SK-N-SH treated with all-trans-retinoic acid at 6 μM for 48 hours (cell line): ENCODE measurements at regions not wholly inside any gene's neighbourhood (a gene's known extent, or its start where the extent isn't known, plus 50 kb on each side); places are given as distances from the start of the nearest gene placed in this dataset.

ENCODE experiments used
- ATAC-seq: fragments of 200-7000 bp; cut with Tn5 transposase; 3 replicates; pipeline ENCODE4 v1.9.1; 2020; ENCODE audit warnings: mild to moderate bottlenecking, moderate library complexity
- ARNTL ChIP-seq: fragments of 450-650 bp; formaldehyde crosslinking; IDR thresholded peaks from 2 replicates; pipeline ENCODE4 v1.5.0; 2020; ENCODE audit warnings: low read depth, mild to moderate bottlenecking, moderate library complexity, borderline replicate concordance
- BACH2 ChIP-seq: fragments of 250-450 bp; sonication (Bioruptor Pico); IDR thresholded peaks from 2 replicates; pipeline ENCODE4 v1.9.0; 2021; ENCODE audit warnings: mild to moderate bottlenecking, borderline replicate concordance
- CREB5 ChIP-seq: fragments of 250-450 bp; sonication (Bioruptor Pico); IDR thresholded peaks from 2 replicates; pipeline ENCODE4 v1.5.1; 2020; ENCODE audit warnings: low read depth, mild to moderate bottlenecking, moderate library complexity
- CSDC2 ChIP-seq: fragments of 250-450 bp; sonication (Bioruptor Pico); IDR thresholded peaks from 2 replicates; pipeline ENCODE4 v1.5.0; 2020; ENCODE audit warnings: mild to moderate bottlenecking, moderate library complexity
- CSRNP3 ChIP-seq: fragments of 250-450 bp; sonication (Bioruptor Pico); IDR thresholded peaks from 2 replicates; pipeline ENCODE4 v1.5.1; 2021; ENCODE audit warnings: mild to moderate bottlenecking, moderate library complexity
- ESRRG ChIP-seq: fragments of 250-450 bp; sonication (Bioruptor Pico); IDR thresholded peaks from 2 replicates; pipeline ENCODE4 v1.6.1; 2021; ENCODE audit warnings: mild to moderate bottlenecking
- GLIS3 ChIP-seq: fragments of 250-450 bp; sonication (Bioruptor Pico); IDR thresholded peaks from 2 replicates; pipeline ENCODE4 v1.5.0; 2020; ENCODE audit warnings: mild to moderate bottlenecking, moderate library complexity
- OSR1 ChIP-seq: fragments of 250-450 bp; sonication (Bioruptor Pico); IDR thresholded peaks from 2 replicates; pipeline ENCODE4 v1.8.0; 2022; ENCODE audit warnings: moderate library complexity, mild to moderate bottlenecking, inconsistent platforms
- PATZ1 ChIP-seq: fragments of 250-450 bp; sonication (Bioruptor Pico); IDR thresholded peaks from 2 replicates; pipeline ENCODE4 v1.8.0; 2020; ENCODE audit warnings: mild to moderate bottlenecking, moderate library complexity, borderline replicate concordance
- POU6F1 ChIP-seq: fragments of 250-450 bp; sonication (Bioruptor Pico); IDR thresholded peaks from 2 replicates; pipeline ENCODE4 v1.8.0; 2021; ENCODE audit warnings: low read depth, mild to moderate bottlenecking, moderate library complexity, borderline replicate concordance
- PPARA ChIP-seq: fragments of 250-450 bp; sonication (Bioruptor Pico); IDR thresholded peaks from 2 replicates; pipeline ENCODE4 v1.5.0; 2020; ENCODE audit warnings: mild to moderate bottlenecking, borderline replicate concordance
- RARB ChIP-seq: fragments of 250-450 bp; sonication (Bioruptor Pico); IDR thresholded peaks from 2 replicates; pipeline ENCODE4 v1.8.0; 2021; ENCODE audit warnings: mild to moderate bottlenecking, moderate library complexity
- SNAI2 ChIP-seq: fragments of 250-450 bp; sonication (Bioruptor Pico); IDR thresholded peaks from 2 replicates; pipeline ENCODE4 v1.5.0; 2020; ENCODE audit warnings: mild to moderate bottlenecking, moderate library complexity
- TCF4 ChIP-seq: fragments of 250-450 bp; sonication (Bioruptor Pico); IDR thresholded peaks from 2 replicates; pipeline ENCODE4 v1.8.0; 2021; ENCODE audit warnings: mild to moderate bottlenecking, moderate library complexity, borderline replicate concordance
- TOX ChIP-seq: fragments of 250-450 bp; sonication (Bioruptor Pico); IDR thresholded peaks from 2 replicates; pipeline ENCODE4 v1.8.0; 2021; ENCODE audit warnings: mild to moderate bottlenecking, moderate library complexity, borderline replicate concordance
- TSHZ2 ChIP-seq: fragments of 250-450 bp; sonication (Bioruptor Pico); IDR thresholded peaks from 2 replicates; pipeline ENCODE4 v1.5.0; 2020; ENCODE audit warnings: mild to moderate bottlenecking, moderate library complexity
- ZC3H10 ChIP-seq: fragments of 250-450 bp; sonication (Bioruptor Pico); IDR thresholded peaks from 2 replicates; pipeline ENCODE4 v1.5.1; 2021; ENCODE audit warnings: mild to moderate bottlenecking, moderate library complexity
- ZFP3 ChIP-seq: fragments of 250-450 bp; sonication (Bioruptor Pico); IDR thresholded peaks from 2 replicates; pipeline ENCODE4 v1.5.0; 2020; ENCODE audit warnings: mild to moderate bottlenecking, moderate library complexity
- ZFP30 ChIP-seq: fragments of 450-650 bp; formaldehyde crosslinking; IDR thresholded peaks from 2 replicates; pipeline ENCODE4 v1.5.0; 2022; ENCODE audit warnings: mild to moderate bottlenecking, moderate library complexity
- ZNF565 ChIP-seq: fragments of 450-650 bp; formaldehyde crosslinking; conservative IDR thresholded peaks from 2 replicates; pipeline ENCODE4 v1.5.0; 2020; ENCODE audit warnings: low read depth, mild to moderate bottlenecking, moderate library complexity
- ZNF70 ChIP-seq: fragments of 450-650 bp; formaldehyde crosslinking; IDR thresholded peaks from 2 replicates; pipeline ENCODE4 v1.5.0; 2020; ENCODE audit warnings: mild to moderate bottlenecking, moderate library complexity
- ZNF8 ChIP-seq: fragments of 450-650 bp; formaldehyde crosslinking; IDR thresholded peaks from 2 replicates; pipeline ENCODE4 v1.5.0; 2020; ENCODE audit warnings: mild to moderate bottlenecking, moderate library complexity

GRCh38 chr16:87235810-87236515 is 81.2 kb downstream of the C16orf95 start:
- no peak for TF ChIP-seq CSDC2 (CRISPR knock-in tag)
- no peak for TF ChIP-seq ZFP3
- TF ChIP-seq CREB5: no peak
- no peak for TF ChIP-seq GLIS3 (CRISPR knock-in tag)
- TF ChIP-seq PPARA (CRISPR knock-in tag): no peak
- TF ChIP-seq ZNF8 (CRISPR knock-in tag): no peak
- no peak for TF ChIP-seq ARNTL (CRISPR knock-in tag)
- no peak for TF ChIP-seq ZC3H10 (CRISPR knock-in tag)
- TF ChIP-seq SNAI2: no peak
- no peak for TF ChIP-seq OSR1 (CRISPR knock-in tag)
- no peak for TF ChIP-seq CSRNP3

GRCh38 chr16:87236516-87237115 is 80.6 kb downstream of the C16orf95 start:
- ATAC-seq: no peak
- TF ChIP-seq OSR1 (CRISPR knock-in tag) (no peak), GLIS3 (CRISPR knock-in tag) (no peak), ZFP3 (no peak)

More at GRCh38 chr16:87235810-87236515, 81.2 kb downstream of the C16orf95 start:
- no peak for ATAC-seq

- TF ChIP-seq ARNTL (CRISPR knock-in tag) (no peak), BACH2 (CRISPR knock-in tag) (no peak), TSHZ2 (no peak), ZNF70 (CRISPR knock-in tag) (no peak), ZNF565 (CRISPR knock-in tag) (no peak), CSRNP3 (no peak), ZFP30 (no peak), POU6F1 (CRISPR knock-in tag) (no peak), TOX (CRISPR knock-in tag) (no peak)
- ATAC-seq: no peak
These were observed 78.9 kb downstream of the C16orf95 start for GRCh38 chr16:87238361-87238715.

GRCh38 chr16:87239545-87239944 is 77.6 kb downstream of the C16orf95 start:
- TF ChIP-seq ZC3H10 (CRISPR knock-in tag) (no peak), CSRNP3 (no peak), ZNF565 (CRISPR knock-in tag) (no peak), ARNTL (CRISPR knock-in tag) (no peak), RARB (no peak), ZFP3 (no peak), OSR1 (CRISPR knock-in tag) (no peak), BACH2 (CRISPR knock-in tag) (no peak), TCF4 (CRISPR knock-in tag) (no peak), ZNF8 (CRISPR knock-in tag) (no peak), ZNF70 (CRISPR knock-in tag) (no peak), ESRRG (no peak), SNAI2 (no peak), GLIS3 (CRISPR knock-in tag) (no peak), TOX (CRISPR knock-in tag) (no peak), PATZ1 (no peak), PPARA (CRISPR knock-in tag) (no peak)
- ATAC-seq: no peak
